ENCODE measurements at regions not wholly inside any gene's neighbourhood (a gene's known extent, or its start where the extent isn't known, plus 50 kb on each side); places are given as distances from the start of the nearest gene placed in this dataset.

DNA sequence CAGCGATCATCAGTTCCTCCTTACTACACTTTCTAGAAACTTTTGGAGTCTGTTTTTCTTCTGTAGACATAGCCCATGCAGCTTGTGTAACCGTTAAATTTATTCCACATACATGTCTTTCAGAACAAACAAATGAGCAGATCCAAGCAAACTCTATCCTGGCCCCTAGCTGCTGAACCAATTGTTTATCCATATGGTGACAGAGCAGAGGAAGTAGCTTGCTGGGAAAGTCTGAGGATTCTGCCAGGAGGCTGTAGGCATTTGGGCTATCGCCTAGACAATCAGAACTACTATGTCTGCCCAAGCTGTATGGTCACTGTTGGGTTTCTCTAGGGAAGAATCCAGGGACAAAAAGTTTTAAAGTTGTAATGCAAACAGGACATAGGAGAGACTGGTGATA, 343.7 kb downstream of the SPRY2 start:
- TF ChIP-seq FOXK2 (IDR thresholded peaks at IDR 0.05) (no peak), BHLHE40 (IDR thresholded peaks at IDR 0.05; ENCODE audit: borderline replicate concordance) (no peak), SUZ12 (IDR thresholded peaks at IDR 0.05) (no peak), ZNF384 (IDR thresholded peaks at IDR 0.05) (no peak), L3MBTL2 (conservative IDR thresholded peaks at IDR 0.05) (no peak), FOXM1 (IDR thresholded peaks at IDR 0.05; ENCODE audit: borderline replicate concordance) (no peak), ELF4 (IDR thresholded peaks at IDR 0.05) (no peak), LEF1 (IDR thresholded peaks at IDR 0.05; ENCODE audit: borderline replicate concordance) (no peak), HDGF (IDR thresholded peaks at IDR 0.05; ENCODE audit: borderline replicate concordance) (no peak), FOXA1 (IDR thresholded peaks at IDR 0.05) (no peak), SP1 (IDR thresholded peaks at IDR 0.05) (no peak)
- TF ChIP-seq, protein P1, sequence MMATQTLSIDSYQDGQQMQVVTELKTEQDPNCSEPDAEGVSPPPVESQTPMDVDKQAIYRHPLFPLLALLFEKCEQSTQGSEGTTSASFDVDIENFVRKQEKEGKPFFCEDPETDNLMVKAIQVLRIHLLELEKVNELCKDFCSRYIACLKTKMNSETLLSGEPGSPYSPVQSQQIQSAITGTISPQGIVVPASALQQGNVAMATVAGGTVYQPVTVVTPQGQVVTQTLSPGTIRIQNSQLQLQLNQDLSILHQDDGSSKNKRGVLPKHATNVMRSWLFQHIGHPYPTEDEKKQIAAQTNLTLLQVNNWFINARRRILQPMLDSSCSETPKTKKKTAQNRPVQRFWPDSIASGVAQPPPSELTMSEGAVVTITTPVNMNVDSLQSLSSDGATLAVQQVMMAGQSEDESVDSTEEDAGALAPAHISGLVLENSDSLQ (IDR thresholded peaks at IDR 0.05), result no peak
- POLR2A ChIA-PET, result interaction anchor here (2.2 kb wide), 1 partner anchor 344 kb away, joined by 7 read pairs; the partner anchor contains the start of gene SPRY2
- DNase-seq (ENCODE audit: extremely low spot score), result no peak
- CTCF ChIA-PET, result no interaction called here

DNA sequence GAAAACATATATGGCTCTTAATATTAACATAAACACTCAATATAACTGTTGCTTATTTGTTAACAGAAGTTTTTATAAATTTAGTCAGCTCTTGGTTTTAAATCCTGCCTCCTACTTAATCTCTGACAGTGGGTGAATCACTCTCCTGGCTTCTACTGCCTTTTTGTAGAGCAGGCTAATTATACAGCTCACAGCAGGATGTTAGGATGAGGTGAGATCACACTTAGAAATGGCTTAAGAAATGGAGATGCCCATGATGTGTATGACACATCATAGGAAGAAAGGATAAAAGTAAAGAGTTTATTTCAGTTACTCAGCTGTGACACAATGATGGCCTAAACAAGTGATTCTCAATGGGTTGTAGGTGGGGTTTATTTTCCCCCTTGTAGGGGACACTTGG, 345.6 kb downstream of the SPRY2 start:
- no peak for DNase-seq (ENCODE audit: extremely low spot score)
- POLR2A ChIA-PET, result interaction anchor here (1.1 kb wide), 1 partner anchor 346 kb away, joined by 4 read pairs; the partner anchor contains the start of gene SPRY2
- CTCF ChIA-PET, result interaction anchor here (1.5 kb wide), 1 partner anchor 94 kb away, joined by 3 read pairs; no protein-coding TSS in a partner anchor
- TF ChIP-seq LEF1 (IDR thresholded peaks at IDR 0.05; ENCODE audit: borderline replicate concordance) (no peak), L3MBTL2 (conservative IDR thresholded peaks at IDR 0.05) (no peak), FOXK2 (IDR thresholded peaks at IDR 0.05) (no peak), HDGF (IDR thresholded peaks at IDR 0.05; ENCODE audit: borderline replicate concordance) (no peak), SP1 (IDR thresholded peaks at IDR 0.05) (no peak), TARDBP (IDR thresholded peaks at IDR 0.05) (no peak)

DNA sequence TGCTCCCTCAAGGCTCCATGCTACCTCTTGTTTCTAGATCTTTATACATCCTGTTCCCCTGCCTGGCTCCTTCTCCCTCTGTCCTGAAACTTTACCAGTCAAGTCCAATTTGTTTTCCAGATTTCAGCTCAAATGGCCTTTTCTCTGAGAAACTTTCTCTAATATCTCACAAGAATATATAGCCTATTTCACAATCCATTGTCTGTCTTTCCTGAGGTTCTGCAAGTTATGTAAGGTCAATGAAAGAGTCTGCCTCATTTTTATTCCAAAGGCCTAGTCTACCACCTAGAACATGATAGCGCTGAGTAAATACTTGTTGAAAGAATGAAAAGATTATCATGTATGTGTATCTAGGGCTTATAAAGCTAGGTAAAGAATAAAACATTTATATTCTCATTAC, 348.8 kb downstream of the SPRY2 start:
- no peak for DNase-seq (ENCODE audit: extremely low spot score)
- TF ChIP-seq ARNT (IDR thresholded peaks at IDR 0.05) (no peak), CTBP1 (IDR thresholded peaks at IDR 0.05; ENCODE audit: borderline replicate concordance) (no peak), SP1 (IDR thresholded peaks at IDR 0.05) (no peak), SUZ12 (IDR thresholded peaks at IDR 0.05) (no peak), NFRKB (IDR thresholded peaks at IDR 0.05) (no peak), FOXM1 (IDR thresholded peaks at IDR 0.05; ENCODE audit: borderline replicate concordance) (no peak), ELF4 (IDR thresholded peaks at IDR 0.05) (no peak)
- TF ChIP-seq, protein P1 (IDR thresholded peaks at IDR 0.05), result no peak
- POLR2A ChIA-PET, result no interaction called here
- CTCF ChIA-PET, result interaction anchor here (0.6 kb wide), 1 partner anchor 210 kb away, joined by 3 read pairs; no protein-coding TSS in a partner anchor

DNA sequence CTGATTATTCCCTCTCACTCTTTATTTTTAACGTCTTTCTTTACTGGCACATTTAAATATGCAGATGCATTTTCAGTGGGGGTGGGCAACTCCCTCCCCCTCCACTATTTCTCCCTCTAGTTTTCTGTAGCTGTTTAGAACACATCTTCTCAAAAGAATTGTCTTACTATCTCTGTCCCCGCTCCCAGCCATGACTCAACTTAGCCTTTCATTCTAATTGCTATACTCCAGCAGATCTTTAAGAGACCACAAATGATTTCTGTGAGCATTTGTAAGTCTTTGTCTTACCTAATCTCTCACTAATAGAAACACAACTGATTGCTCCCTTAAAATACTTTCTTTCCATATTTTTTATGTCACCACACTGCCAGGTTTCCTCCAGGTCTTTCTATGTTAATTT, 350.9 kb downstream of the SPRY2 start:
- no peak for DNase-seq (ENCODE audit: extremely low spot score)
- POLR2A ChIA-PET, result no interaction called here
- TF ChIP-seq FOXK2 (IDR thresholded peaks at IDR 0.05), result no peak
- no peak for TF ChIP-seq BHLHE40 (IDR thresholded peaks at IDR 0.05; ENCODE audit: borderline replicate concordance)
- TF ChIP-seq ZNF384 (IDR thresholded peaks at IDR 0.05), result no peak
- CTCF ChIA-PET, result no interaction called here

DNA sequence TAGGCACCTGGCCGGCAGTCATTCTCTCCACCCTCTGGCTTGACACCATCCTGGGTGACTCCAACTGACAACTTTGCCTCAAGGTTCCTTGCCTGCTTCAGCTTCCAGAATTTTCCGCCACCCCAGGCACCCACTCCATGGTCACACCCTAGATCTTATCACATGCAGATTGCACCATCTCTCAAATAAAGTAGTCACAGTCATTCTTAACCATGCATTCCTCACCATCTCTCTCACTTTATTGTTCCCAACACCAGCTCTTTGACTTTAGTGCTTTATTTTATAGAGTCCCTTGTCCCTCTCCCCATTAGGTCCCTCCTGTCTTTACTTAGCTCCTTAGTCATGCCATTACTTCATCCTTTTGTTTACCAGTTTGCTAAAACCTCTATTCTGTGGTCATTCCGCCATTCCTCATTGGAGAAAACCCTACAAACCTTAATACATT, 351.7 kb downstream of the SPRY2 start:
- ChIA-PET CTCF (interaction anchor here (0.7 kb wide), 1 partner anchor 61 kb away, joined by 3 read pairs; no protein-coding TSS in a partner anchor), POLR2A (interaction anchor here (1.2 to 1.4 kb wide), 2 partner anchors 352 to 353 kb away, joined by 3 to 6 read pairs; partner anchors contain the start of gene SPRY2)
- no peak for DNase-seq (ENCODE audit: extremely low spot score)
- no peak for TF ChIP-seq LEF1 (IDR thresholded peaks at IDR 0.05; ENCODE audit: borderline replicate concordance)
- TF ChIP-seq FOXK2 (IDR thresholded peaks at IDR 0.05), result no peak
- no peak for TF ChIP-seq ELF4 (IDR thresholded peaks at IDR 0.05)
- TF ChIP-seq CTBP1 (IDR thresholded peaks at IDR 0.05; ENCODE audit: borderline replicate concordance), result no peak
- TF ChIP-seq, protein P1 (IDR thresholded peaks at IDR 0.05), result no peak
- TF ChIP-seq FOXA1 (IDR thresholded peaks at IDR 0.05), result no peak
- TF ChIP-seq FOXM1 (IDR thresholded peaks at IDR 0.05; ENCODE audit: borderline replicate concordance), result no peak
- no peak for TF ChIP-seq BHLHE40 (IDR thresholded peaks at IDR 0.05; ENCODE audit: borderline replicate concordance)
- no peak for TF ChIP-seq ARNT (IDR thresholded peaks at IDR 0.05)
- TF ChIP-seq NFRKB (IDR thresholded peaks at IDR 0.05), result no peak

DNA sequence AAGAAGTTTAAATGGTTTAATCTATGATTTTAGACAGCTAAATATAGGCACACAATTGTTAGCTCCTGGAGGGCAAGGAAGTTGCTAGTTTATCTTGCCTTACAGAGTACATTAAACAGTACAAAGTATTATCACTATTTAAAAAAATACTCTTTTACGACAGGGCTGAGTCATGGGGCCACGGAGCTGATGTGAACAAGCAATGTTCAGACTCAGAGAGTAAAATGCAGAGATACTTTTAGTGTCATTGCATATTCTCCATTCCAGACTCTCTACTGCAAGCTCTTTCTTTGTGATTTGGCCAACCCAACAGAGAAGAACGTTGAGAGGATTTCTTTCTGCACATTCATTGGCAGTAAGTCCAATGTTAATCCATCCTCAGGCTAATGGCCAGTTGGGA, 352.4 kb downstream of the SPRY2 start:
- POLR2A ChIA-PET, result interaction anchor here (1.2 to 1.5 kb wide), 3 partner anchors 11 to 354 kb away, joined by 3 to 6 read pairs (median 5); partner anchors contain the start of gene SPRY2
- DNase-seq (ENCODE audit: extremely low spot score), result no peak
- no peak for TF ChIP-seq BHLHE40 (IDR thresholded peaks at IDR 0.05; ENCODE audit: borderline replicate concordance)
- TF ChIP-seq ARNT (IDR thresholded peaks at IDR 0.05), result no peak
- TF ChIP-seq SP1 (IDR thresholded peaks at IDR 0.05), result no peak
- no peak for TF ChIP-seq FOXM1 (IDR thresholded peaks at IDR 0.05; ENCODE audit: borderline replicate concordance)
- TF ChIP-seq FOXA1 (IDR thresholded peaks at IDR 0.05), result no peak
- no peak for TF ChIP-seq L3MBTL2 (conservative IDR thresholded peaks at IDR 0.05)
- no peak for TF ChIP-seq ZNF384 (IDR thresholded peaks at IDR 0.05)
- TF ChIP-seq FOXK2 (IDR thresholded peaks at IDR 0.05), result no peak
- TF ChIP-seq, protein P1 (IDR thresholded peaks at IDR 0.05), result no peak
- TF ChIP-seq HDGF (IDR thresholded peaks at IDR 0.05; ENCODE audit: borderline replicate concordance), result no peak
- TF ChIP-seq CTBP1 (IDR thresholded peaks at IDR 0.05; ENCODE audit: borderline replicate concordance), result no peak
- TF ChIP-seq TARDBP (IDR thresholded peaks at IDR 0.05), result no peak
- TF ChIP-seq SUZ12 (IDR thresholded peaks at IDR 0.05), result no peak
- TF ChIP-seq LEF1 (IDR thresholded peaks at IDR 0.05; ENCODE audit: borderline replicate concordance), result no peak
- no peak for TF ChIP-seq NFRKB (IDR thresholded peaks at IDR 0.05)
- no peak for TF ChIP-seq ELF4 (IDR thresholded peaks at IDR 0.05)
- CTCF ChIA-PET, result no interaction called here
